Activated T-helper 1 cell treated with Interleukin-2 at 50 U/mL for 16 hours (primary cell): ENCODE measurements at regions not wholly inside any gene's neighbourhood (a gene's known extent, or its start where the extent isn't known, plus 50 kb on each side); places are given as distances from the start of the nearest gene placed in this dataset.
"Not testable (repeated sequence)": the region's sequence is repeated elsewhere in the genome, so short reads cannot be mapped to it uniquely, and the experiment has no call there.

Experiments used
- DNase-seq: peaks from one replicate; pipeline ENCODE4 v3.0.0-alpha.2; 2020; ENCODE audit warnings: low read depth

DNA sequence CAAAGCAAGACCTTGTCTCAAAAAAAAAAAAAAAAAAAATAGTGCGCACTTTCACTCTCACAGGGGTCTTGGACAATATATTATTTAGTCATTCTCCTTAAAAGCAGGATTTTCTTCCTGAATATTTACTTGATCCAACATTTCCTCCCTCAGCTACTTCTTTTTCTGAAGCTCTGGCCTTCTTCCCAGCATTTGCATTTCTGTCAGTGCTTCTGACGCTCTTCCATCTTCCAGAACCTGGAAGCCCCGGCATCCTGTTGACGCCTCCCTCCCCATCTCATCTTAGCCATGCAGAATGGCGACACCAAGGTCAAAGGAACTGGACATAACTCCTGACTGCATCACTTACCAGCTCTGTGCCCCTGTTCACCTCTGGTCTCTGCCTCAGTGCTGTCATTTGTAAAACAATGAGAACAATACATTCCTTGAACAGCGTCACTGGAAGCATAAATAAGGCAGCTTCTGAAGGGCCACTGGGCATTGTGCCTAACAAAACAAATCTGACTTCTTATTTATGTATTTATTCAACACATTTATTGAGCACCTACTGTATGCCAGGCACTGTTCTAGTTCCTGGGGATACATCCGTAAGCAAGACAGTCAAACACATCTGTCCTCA lies 90.9 kb upstream of the MDM1 start:
- DNase-seq, result no peak

DNA sequence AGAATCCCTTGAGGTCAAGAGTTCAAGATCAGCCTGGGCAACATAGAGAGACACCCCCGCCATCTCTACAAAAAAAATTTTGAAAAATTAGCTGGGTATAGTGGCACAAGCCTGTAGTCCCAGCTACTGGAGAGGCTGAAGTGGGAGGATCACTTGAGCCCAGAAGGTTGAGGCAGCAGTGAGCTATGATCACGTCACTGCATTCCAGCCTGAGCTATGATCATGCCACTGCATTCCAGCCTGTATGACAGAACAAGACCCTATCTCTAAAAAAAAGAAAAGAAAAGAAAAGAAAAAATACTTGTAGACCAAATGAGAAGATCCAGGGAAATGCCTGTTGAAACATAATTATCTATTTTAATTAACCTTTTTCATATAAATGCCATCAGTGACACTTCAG lies 93.8 kb upstream of the MDM1 start:
- no peak for DNase-seq

DNA sequence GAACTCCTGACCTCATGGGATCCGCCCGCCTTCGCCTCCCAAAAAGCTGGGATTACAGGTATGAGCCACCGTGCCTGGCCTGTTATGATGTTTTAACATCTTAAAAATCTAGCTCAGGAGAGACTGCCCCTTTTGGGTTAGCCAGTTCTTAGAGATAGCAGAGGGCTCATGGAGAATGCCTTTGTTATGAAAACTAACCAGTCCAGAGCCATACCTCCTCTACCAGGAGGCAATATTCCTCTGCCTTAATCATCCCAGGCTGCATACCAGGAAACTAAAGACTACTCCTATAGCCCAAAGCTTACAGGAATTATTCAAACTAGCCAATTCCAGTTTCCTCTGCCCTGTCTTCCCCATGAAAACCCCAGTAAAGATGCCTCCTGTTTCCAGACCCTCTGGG lies 96.0 kb upstream of the MDM1 start:
- no peak for DNase-seq

DNA sequence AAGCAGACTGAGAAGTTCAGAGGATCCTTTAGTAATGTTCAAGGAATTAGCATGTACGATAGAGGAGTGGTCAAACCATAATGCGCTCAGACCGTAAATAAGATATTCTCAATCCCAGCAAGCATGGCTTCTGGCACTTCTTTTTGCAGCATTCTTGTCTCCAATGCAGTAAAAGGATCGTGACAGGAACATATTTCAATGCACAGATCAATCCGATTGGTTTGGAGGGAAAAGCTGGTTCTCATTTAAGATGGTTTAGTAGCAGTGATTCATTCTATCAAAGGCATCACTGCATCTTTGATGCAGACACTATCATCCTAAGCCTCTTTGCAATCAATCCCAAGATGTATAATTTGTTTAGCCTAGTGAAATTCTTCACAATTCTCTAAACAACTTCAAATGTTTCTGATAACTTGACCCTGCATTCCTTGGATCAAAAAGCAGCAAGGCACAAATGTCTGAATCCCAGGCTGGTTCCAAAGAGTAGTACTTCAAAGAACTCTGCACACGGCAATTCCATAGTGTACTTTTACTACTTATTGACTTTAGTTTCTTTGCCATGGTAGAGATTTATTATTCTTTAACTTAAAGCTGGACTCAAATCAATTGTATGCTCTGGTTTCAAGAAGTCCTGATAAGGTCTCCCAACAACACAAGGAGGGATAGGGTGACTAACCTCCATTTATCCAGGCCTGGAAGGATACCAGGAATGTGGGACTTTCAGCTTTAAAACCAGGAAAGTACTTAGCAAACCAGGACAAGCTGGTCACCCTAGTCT lies 96.8 kb upstream of the MDM1 start:
- no peak for DNase-seq

DNA sequence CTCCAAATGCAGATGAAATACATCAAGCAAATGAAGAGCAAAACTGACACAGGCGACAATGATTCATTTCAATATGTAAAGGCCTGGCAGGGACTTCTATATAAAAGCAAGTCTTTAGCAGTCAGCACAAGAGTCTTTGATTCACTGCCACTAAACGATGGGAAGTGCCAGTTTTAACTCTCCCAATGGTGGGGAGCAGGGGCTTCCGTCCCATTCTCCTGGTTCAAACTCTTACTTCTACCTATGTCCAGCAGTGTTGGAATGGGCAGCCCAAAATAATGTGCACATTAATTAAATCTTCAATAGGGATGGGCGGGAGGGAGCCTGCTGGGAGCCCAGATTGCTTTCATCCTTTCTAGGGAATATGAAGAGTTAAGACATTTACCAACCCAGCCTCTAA lies 97.5 kb upstream of the MDM1 start:
- no peak for DNase-seq

DNA sequence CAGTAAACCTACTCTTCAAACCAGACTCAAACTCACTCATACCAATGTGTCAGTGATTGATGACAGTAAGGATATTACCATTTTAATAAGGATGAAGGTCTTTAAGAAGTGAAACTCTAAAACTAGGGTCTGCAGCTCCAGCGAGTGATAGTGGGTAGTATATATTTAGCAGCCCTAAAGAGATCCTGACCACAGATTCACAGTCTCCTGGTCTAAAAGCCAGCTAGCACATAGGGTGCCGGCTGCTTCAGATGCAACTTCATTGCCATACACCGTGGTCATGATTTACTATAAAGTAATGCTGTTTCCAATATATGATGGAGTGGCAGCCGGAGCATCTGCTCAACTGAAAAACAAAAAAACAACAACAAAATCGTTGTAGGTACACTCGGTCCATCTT lies 99.6 kb upstream of the MDM1 start:
- DNase-seq, result no peak

DNA sequence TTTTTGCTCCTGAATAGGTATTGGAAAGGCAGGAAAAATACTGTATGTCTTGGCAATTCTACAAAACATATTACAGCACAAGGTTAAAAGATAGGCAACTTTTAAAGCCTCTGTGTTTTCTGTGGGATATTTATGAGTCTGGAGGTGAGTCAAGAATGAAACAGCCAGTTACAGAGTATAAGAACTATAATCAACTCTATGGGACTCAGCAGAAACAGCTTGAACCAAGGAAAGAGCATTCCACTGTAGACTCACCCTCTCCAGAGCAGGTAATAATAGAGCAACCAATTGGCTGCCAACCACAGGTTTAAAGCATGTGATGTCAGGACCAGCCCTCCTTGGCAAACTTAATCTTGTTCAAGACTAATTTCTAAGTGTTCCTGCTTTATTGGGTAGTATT lies 100.5 kb upstream of the MDM1 start:
- DNase-seq, result no peak

DNA sequence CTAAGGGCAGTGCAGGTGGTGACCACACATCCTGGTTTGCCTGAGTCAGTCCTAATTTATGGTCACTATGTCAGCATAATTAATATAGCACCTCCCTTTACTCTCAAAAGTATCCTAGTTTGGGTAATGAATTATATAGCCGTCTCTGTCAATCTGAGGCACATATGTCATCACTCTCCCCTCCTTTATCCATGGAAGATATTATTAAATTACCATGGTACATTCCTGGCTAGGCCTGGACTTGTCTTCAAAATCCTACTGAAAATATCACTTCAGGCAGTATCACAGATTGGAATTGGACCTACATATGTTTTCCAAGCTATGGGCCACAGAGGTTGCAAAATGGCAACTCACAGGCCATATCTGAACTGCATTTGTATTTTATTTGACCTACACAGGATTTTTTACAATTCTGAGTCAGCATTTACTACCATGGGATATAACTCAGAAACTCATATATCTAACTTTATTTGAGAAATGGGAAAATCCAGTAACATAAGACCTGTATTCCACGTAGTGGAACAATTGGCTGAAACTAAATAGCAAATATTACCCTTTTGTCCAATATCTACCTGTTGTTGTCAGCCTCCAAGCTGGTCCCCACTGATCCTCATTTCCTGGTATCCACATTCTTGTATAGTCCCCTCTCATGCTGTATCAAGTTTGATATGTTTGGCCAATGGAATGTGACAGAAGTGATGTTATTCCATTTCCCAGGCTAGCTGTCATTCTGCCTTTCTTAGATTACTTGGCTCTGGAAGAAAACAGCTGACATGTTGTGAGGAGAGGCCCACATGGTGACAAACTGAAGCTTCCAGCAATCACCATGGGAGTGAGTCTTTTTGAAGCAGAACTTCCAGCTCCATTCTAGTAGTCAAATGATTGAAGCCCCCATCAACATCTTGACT lies 102.5 kb upstream of the MDM1 start:
- no peak for DNase-seq

DNA sequence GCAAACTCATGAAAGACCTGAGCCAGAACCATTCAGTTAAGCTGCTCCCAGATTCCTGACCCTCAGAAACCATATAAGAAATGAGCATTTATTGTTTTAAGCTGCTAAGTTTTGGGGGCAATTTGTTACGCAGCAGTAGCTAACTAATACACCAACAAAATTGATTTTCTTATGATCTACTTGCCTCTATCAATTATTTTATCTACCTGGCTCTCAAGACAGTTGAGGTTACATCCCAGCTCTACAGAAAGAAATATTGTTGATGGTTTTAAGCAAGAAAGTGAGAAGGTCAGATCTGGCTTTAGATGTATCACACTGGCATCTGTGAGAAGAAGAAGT lies 103.1 kb upstream of the MDM1 start:
- DNase-seq, result no peak

DNA sequence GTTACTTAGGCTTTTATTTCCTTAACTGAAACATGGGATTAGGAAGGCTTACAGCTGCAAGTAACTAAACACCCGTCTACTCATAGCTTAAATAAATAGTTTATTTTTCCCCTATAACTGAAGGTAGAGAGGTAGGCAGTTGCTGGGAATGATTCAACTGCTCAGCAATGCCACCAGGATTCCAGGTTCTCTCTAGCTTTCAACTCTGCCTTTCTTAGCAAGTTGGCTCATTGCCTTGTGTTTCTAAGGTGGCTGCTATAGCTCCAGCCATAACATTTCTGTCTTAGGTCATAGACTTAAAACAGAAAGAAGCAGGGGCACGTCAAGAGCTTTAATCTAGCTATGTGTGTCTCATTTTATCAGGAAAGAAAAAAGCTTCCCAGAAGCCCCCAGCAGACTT lies 103.7 kb upstream of the MDM1 start:
- DNase-seq, result no peak

DNA sequence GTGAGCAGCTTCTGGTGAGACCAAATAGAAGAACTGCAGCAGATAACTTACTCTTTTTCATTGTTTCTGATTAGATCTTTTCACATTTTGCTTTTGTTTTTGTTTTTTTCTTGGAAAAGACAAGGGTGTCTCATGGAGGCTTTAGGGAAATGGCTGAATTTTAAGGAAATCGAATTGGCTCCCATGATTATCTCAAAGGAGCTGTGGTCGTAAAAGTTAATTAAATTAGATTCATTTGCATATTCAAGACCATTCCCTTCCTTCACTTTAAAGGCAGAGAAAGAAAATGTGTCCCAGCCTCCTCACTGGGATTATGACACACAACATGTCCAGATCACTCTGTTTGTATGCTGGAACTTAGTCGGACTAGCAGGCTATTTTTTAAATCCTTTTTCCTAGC lies 106.4 kb upstream of the MDM1 start:
- no peak for DNase-seq

DNA sequence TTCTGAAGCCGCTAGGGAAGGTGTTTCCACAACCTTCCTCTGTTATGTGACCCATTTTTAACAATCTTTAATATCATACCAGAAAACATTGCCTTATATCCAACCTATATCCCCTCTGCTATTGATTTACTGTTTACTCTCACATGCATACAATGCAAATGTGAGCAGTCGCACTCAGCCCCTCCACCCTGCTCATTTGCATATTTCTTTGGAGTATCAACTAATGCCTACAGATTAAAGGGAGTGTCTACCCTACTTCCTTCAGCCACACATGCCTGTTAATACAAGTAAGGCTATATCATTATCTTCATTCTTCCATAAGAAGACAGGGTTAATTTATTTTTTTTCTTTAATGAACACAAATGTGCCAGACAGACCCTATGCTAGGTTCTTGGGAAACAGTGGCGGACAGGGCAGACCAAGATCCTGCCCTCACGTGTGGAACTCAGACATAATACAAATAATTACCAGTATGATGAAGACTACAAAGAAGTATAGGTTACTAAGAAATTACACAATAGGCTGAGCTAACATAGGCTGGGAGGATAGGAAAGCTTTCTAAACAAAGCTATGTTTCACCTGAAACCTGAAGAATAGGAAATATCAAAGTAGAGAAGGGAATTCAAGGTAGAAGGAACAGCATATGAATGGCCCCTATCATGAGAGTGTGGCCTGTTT lies 107.3 kb upstream of the MDM1 start:
- no peak for DNase-seq

DNA sequence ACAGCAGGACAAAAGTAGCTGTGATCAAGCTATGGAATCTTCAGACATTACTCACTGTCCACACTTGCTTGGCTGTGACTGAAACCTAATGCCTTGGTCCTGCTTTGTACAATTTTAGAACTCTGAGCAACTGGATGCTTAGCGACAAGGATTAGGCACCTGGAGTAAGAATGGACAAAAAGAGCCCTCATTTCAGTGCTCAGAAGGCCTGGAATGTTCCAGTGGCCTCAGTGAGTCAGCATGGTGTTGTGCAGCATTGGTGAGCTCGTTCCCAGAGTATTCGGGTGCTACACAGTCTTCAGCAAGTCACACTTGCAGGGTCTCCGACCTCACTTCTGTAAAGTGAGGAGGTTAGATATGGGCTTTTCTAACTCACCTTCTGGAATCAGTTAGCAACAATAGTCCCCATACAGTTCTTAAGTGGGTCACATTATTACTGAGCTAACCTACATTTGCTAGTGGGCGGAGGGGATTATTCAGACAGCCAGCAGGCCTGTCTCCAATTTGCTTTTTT lies 108.0 kb upstream of the MDM1 start:
- no peak for DNase-seq

DNA sequence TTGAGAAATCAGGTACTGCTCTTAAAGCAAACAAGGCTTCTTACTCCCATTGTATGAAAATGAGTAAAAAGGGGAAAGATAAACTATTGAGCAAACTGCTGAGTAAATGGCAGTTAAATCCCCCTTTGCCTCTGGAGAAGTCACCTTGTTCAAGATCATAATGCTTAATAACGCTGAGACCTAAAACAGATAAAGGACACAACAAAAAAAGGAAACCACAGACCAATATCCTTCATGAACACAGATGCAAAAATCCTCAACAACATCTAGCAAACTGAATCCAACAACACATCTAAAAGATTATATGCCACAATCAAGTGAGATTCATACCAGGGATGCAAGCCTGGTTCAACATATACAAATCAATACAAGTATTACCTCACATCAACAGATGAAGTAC lies 109.0 kb upstream of the MDM1 start:
- no peak for DNase-seq

DNA sequence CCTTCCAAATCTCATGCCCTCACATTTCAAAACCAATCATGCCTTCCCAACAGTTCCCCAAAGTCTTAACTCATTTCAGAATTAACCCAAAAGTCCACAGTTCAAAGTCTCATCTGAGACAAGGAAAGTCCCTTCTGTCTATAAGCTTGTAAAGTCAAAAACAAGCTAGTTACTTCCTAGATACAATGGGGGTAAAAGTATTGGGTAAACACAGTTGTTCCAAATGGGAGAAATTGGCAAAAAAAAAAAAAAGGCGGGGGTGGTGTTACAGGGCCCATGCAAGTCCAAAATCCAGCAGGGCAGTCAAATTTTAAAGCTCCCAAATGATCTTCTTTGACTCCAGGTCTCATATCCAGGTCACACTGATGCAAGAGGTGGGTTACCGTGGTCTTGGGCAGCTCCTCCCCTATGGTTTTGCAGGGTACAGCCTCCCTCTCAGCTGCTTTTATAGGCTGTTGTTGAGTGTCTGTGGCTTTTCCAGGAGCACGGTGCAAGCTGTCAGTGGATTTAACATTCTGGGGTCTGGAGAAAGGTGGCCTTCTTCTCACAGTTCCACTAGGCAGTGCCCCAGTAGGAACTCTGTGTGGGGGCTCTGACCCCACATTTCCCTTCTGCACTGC lies 110.3 kb upstream of the MDM1 start:
- DNase-seq, result not testable (repeated sequence)

DNA sequence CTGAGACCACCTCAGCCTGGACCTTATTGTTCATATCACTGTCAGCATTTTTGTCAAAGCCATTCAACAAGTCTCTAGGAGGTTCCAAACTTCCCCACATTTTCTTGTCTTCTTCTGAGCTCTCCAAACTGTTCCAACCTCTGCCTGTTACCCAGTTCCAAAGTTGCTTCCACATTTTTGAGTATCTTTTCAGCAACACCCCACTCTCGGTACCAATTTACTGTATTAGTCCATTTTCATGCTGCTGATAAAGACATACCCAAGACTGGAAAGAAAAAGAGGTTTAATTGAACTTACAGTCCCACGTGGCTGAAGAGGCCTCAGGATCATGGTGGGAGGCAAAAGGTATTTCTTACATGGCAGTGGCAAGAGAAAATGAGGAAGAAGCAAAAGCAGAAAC lies 111.5 kb upstream of the MDM1 start:
- DNase-seq, result not testable (repeated sequence)

DNA sequence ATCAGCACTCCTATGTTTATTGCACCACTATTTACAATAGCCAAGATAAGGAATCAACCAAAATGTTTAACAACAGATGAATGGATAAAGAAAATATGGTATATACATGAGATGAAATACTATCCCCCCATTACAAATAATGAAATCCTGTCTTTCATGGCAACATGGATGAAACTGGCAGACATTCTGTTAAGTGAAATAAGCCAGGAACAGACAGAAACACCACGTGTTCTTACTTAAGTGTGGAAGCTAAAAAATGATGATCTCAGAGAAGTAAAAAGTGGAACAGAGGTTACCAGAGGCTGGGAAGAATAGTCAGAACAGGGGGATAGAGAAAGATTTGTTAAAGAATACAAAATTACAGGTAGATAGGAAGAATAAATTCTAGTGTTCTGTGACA lies 113.7 kb upstream of the MDM1 start:
- DNase-seq, result no peak

DNA sequence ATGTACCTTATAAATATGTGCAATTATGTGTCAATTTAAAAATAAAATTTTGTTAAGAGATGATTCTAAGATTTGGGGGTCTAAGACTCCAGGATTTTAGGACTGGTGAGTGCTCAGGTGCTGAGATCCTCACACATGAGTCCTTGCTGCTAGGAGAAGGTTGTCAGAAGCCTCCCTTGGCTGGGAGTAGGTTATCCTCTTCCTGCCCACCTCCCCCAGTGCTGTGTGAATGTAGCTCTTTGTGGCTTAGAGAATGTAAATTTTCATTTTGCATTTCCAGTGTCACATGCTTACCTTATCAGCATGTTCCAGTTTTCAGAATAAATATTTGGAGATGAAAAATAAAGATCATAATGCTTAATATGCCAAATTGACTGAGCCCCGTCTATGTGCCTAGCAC lies 114.2 kb upstream of the MDM1 start:
- DNase-seq, result no peak

DNA sequence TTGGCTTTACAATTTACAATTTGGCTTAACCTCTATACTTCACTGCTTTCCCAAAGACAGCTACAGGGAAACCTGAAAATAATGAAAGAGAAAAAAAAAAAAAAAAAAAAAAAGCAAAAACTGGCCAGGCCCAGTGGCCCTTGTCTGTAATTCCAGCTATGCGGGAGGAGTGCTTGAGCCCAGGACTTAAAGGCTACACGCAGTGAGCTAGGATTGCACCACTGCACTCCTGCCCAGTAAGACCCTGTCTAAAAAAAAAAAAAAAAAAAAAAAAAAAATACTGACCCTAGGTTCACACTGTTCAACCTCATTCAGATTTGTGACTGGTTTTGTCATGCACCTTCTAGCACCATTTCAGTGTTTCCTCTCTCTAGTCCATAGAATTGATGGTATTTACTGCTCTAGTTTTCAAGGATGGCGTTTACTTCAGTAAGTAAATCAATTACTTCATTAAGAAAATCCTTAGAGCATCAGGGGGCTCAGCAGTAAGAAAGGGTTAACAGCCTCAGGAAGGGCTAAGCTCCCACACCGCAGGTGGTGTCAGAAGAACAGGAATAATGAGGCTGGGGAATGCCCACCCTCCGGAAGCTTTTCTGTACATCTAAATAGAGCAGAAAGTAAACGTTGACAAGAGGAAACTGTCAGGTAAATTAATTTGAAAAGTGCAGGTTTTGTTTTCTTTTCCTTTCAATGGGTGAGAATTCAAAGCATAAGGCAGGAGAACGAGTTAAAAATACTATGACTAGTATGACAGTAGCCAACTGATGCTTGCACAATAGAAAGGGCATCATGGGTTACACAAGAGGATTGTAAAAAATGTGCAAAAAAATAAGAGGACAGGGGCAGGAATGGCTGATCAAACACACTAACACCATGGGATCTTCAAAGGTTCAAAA lies 115.0 kb upstream of the MDM1 start:
- DNase-seq, result no peak

DNA sequence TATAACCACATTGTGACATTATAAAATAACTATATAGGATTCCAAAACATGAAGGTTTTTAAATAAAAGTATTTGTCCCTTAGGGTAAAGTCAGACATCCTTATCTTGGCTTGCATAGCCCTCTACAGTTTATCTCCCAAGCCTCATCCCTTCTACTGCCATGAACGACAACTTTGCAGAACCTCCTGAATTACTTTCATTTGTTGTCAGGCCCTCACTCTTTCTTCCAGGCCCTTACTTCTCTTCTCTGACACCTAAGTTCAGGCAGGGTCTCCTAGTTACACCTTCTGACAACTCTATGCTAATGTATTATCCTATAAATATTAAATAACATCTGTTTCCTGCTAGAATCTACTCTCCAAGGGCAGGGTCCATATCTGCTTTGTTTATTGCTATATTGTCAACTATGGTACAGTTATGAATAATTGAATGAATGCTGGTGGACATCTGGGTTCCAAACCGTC lies 115.7 kb upstream of the MDM1 start:
- DNase-seq, result no peak

DNA sequence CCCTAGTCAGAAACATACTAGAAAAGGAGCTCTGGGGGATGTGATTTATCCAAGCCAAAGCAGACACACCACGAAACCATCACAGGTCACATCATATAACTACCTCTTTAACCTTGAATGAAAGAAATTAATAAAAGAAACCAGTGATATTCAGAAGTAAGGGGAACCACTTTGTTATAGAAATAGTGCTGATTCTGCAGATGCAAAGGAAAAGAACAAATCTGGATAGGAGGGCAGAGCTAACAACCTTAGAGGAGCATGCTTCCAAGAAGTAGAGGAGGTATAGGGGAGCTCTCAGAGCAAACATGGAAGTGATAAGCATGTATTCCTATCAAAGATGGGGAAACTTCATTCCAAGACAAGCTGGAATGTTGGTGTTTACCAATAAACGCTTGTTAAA lies 117.0 kb upstream of the MDM1 start:
- no peak for DNase-seq
